ENCODE measurements at regions not wholly inside any gene's neighbourhood (a gene's known extent, or its start where the extent isn't known, plus 50 kb on each side); places are given as distances from the start of the nearest gene placed in this dataset.

GRCh38 chr14:104315169-104315568, 176.8 kb downstream of the KIF26A start:
- H3K36me3 ChIP-seq (ENCODE audit: control insufficient read depth in 1 of 2, insufficient read depth in 2 of 2, low read length in 2 of 2) = no peaks in the 10 kb centered on the region
- H3K27me3 ChIP-seq (ENCODE audit: insufficient read depth, low read length) = peaks cover 6% of the 10 kb centered on the region; the same call in 1 of the 2 replicates
- ChIA-PET RAD21 (ENCODE audit: low non-redundant PET in 1 of 2, low total read pairs in 2 of 2, uncharacterized antibody in 2 of 2, unreplicated experiment in 2 of 2) (no interaction called here), CTCF (no interaction called here), POLR2A (no interaction called here)
- intact Hi-C loops (cut with micrococcal nuclease) = no loop called here
- H4K20me1 ChIP-seq (ENCODE audit: insufficient read depth) = no peaks in the 10 kb centered on the region
- no peak overlapping the region for H3K4me3 ChIP-seq (replicated peaks in 1 of 2; ENCODE audit: low read depth in 1 of 2, low read length in 2 of 2)
- no peak for ATAC-seq
- H2AFZ ChIP-seq (ENCODE audit: low read depth, low read length, poor library complexity, severe bottlenecking) = no peak overlapping the region
- no peaks in the 10 kb centered on the region for H3K79me2 ChIP-seq (ENCODE audit: insufficient read depth, low read length)
- H3K9ac ChIP-seq (ENCODE audit: low read length) = no peak overlapping the region
- no peaks in the 10 kb centered on the region for H3K9me2 ChIP-seq (ENCODE audit: insufficient read depth)
- H3K4me2 ChIP-seq (ENCODE audit: low read length) = no peak overlapping the region
- TF ChIP-seq YY1 (IDR thresholded peaks at IDR 0.05; ENCODE audit: extremely low read depth, insufficient replicate concordance, low read depth, low read length) (no peak), ELF1 (IDR thresholded peaks at IDR 0.05; ENCODE audit: borderline replicate concordance, low read depth) (no peak), FOSL1 (IDR thresholded peaks at IDR 0.05; ENCODE audit: low read depth) (no peak), EGR1 (IDR thresholded peaks at IDR 0.05; ENCODE audit: low read depth) (no peak), POLR2A (IDR thresholded peaks at IDR 0.05; ENCODE audit: borderline replicate concordance, extremely low read depth, insufficient read depth, insufficient read length) (no peak), CBX3 (IDR thresholded peaks at IDR 0.05; ENCODE audit: low read depth) (no peak), SIN3A (IDR thresholded peaks at IDR 0.05; ENCODE audit: low read depth) (no peak), POLR2AphosphoS5 (IDR thresholded peaks at IDR 0.05; ENCODE audit: low read depth, low read length) (no peak), ZNF274 (IDR thresholded peaks at IDR 0.05; ENCODE audit: low read depth, low read length) (no peak), MAX (IDR thresholded peaks at IDR 0.05) (no peak), JUND (IDR thresholded peaks at IDR 0.05) (no peak), EZH2phosphoT487 (IDR thresholded peaks at IDR 0.05; ENCODE audit: borderline replicate concordance) (no peak), ATF3 (IDR thresholded peaks at IDR 0.05) (no peak), TCF7L2 (IDR thresholded peaks at IDR 0.05; ENCODE audit: borderline replicate concordance, extremely low read depth, insufficient read depth, insufficient read length) (no peak), RAD21 (IDR thresholded peaks at IDR 0.05; ENCODE audit: low read depth) (no peak), SRF (IDR thresholded peaks at IDR 0.05; ENCODE audit: low read depth) (no peak), CEBPB (IDR thresholded peaks at IDR 0.05; ENCODE audit: low read depth) (no peak)
- TF ChIP-seq, protein P1, sequence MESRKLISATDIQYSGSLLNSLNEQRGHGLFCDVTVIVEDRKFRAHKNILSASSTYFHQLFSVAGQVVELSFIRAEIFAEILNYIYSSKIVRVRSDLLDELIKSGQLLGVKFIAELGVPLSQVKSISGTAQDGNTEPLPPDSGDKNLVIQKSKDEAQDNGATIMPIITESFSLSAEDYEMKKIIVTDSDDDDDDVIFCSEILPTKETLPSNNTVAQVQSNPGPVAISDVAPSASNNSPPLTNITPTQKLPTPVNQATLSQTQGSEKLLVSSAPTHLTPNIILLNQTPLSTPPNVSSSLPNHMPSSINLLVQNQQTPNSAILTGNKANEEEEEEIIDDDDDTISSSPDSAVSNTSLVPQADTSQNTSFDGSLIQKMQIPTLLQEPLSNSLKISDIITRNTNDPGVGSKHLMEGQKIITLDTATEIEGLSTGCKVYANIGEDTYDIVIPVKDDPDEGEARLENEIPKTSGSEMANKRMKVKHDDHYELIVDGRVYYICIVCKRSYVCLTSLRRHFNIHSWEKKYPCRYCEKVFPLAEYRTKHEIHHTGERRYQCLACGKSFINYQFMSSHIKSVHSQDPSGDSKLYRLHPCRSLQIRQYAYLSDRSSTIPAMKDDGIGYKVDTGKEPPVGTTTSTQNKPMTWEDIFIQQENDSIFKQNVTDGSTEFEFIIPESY (IDR thresholded peaks at IDR 0.05; ENCODE audit: extremely low read depth, insufficient replicate concordance, low read length) = no peak
- TF ChIP-seq, protein P2, sequence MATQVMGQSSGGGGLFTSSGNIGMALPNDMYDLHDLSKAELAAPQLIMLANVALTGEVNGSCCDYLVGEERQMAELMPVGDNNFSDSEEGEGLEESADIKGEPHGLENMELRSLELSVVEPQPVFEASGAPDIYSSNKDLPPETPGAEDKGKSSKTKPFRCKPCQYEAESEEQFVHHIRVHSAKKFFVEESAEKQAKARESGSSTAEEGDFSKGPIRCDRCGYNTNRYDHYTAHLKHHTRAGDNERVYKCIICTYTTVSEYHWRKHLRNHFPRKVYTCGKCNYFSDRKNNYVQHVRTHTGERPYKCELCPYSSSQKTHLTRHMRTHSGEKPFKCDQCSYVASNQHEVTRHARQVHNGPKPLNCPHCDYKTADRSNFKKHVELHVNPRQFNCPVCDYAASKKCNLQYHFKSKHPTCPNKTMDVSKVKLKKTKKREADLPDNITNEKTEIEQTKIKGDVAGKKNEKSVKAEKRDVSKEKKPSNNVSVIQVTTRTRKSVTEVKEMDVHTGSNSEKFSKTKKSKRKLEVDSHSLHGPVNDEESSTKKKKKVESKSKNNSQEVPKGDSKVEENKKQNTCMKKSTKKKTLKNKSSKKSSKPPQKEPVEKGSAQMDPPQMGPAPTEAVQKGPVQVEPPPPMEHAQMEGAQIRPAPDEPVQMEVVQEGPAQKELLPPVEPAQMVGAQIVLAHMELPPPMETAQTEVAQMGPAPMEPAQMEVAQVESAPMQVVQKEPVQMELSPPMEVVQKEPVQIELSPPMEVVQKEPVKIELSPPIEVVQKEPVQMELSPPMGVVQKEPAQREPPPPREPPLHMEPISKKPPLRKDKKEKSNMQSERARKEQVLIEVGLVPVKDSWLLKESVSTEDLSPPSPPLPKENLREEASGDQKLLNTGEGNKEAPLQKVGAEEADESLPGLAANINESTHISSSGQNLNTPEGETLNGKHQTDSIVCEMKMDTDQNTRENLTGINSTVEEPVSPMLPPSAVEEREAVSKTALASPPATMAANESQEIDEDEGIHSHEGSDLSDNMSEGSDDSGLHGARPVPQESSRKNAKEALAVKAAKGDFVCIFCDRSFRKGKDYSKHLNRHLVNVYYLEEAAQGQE (IDR thresholded peaks at IDR 0.05; ENCODE audit: low read depth) = no peak
- DNase-seq (ENCODE audit: low read depth, low spot score) = no peak
- BruUV-seq (replicated peaks) = no TSS peak
- no peaks in the 10 kb centered on the region for H3K4me1 ChIP-seq (ENCODE audit: control insufficient read depth in 1 of 2, insufficient read depth in 2 of 2, low read length in 2 of 2)
- H3K27ac ChIP-seq (ENCODE audit: low read depth, low read length) = no peak overlapping the region
- peaks cover 0 to 5% of the 10 kb centered on the region in 2 experiments; a peak in 1 of 4 replicates for H3K9me3 ChIP-seq (ENCODE audit: control insufficient read depth in 1 of 2, insufficient read depth in 1 of 2, low read depth in 1 of 2, low read length in 2 of 2)
